OCI-LY3 (cell line): ENCODE measurements at regions not wholly inside any gene's neighbourhood (a gene's known extent, or its start where the extent isn't known, plus 50 kb on each side); places are given as distances from the start of the nearest gene placed in this dataset.

Experiments used
- EZH2phosphoT487 ChIP-seq: fragments of 200-600 bp; shearing (Covaris generic); IDR thresholded peaks from 2 replicates; pipeline ENCODE4 v1.6.1; 2018; ENCODE audit warnings: antibody characterized with exemption, mixed run types, low read depth
- TF ChIP-seq, protein P1 (sequence below): fragments of 200-600, 300-600 bp; sonication (generic); IDR thresholded peaks from 2 replicates; pipeline ENCODE4 v1.5.1; 2014; ENCODE audit warnings: antibody characterized with exemption, low read length, low read depth

GRCh38 chr18:44090453-44090852, 590.2 kb upstream of the SETBP1 start:
- no peak for TF ChIP-seq EZH2phosphoT487
- TF ChIP-seq, protein P1, sequence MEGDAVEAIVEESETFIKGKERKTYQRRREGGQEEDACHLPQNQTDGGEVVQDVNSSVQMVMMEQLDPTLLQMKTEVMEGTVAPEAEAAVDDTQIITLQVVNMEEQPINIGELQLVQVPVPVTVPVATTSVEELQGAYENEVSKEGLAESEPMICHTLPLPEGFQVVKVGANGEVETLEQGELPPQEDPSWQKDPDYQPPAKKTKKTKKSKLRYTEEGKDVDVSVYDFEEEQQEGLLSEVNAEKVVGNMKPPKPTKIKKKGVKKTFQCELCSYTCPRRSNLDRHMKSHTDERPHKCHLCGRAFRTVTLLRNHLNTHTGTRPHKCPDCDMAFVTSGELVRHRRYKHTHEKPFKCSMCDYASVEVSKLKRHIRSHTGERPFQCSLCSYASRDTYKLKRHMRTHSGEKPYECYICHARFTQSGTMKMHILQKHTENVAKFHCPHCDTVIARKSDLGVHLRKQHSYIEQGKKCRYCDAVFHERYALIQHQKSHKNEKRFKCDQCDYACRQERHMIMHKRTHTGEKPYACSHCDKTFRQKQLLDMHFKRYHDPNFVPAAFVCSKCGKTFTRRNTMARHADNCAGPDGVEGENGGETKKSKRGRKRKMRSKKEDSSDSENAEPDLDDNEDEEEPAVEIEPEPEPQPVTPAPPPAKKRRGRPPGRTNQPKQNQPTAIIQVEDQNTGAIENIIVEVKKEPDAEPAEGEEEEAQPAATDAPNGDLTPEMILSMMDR: no peak
